C4-2B (cell line): ENCODE measurements at regions not wholly inside any gene's neighbourhood (a gene's known extent, or its start where the extent isn't known, plus 50 kb on each side); places are given as distances from the start of the nearest gene placed in this dataset.

Source experiments
- CTCF ChIP-seq: fragments of 450-650 bp; conservative IDR thresholded peaks from 2 replicates; pipeline ENCODE4 v1.5.1; 2017; ENCODE audit warnings: mild to moderate bottlenecking
- ZFX ChIP-seq: fragments of 450-650 bp; IDR thresholded peaks from 2 replicates; pipeline ENCODE4 v1.6.1; 2017

GRCh38 chr12:93136253-93137055 is 207.4 kb upstream of the EEA1 start:
- TF ChIP-seq CTCF (no peak), ZFX (no peak)
